MCF 10A (cell line): ENCODE measurements at regions not wholly inside any gene's neighbourhood (a gene's known extent, or its start where the extent isn't known, plus 50 kb on each side); places are given as distances from the start of the nearest gene placed in this dataset.

Experiments used
- BruUV-seq: library from RNA; stranded (reverse); fragments of 400-500 nt; replicated peaks from 2 replicates; lab custom pipeline; 2021; lab: Mats Ljungman, UMichigan
- CTCF ChIA-PET: fragments of 300-600 bp; sonication (Branson Sonifier 250); formaldehyde crosslinking; extraction: SDS; loops from one replicate; lab custom pipeline; 2021; ENCODE audit warnings: antibody characterized with exemption, inconsistent platforms; lab: Yijun Ruan, JAX
- POLR2A ChIA-PET: fragments of 300-600, 350-650 bp; sonication (Branson Sonifier 250); formaldehyde crosslinking; extraction: SDS; loops from one replicate; lab custom pipeline; 2020; ENCODE audit warnings: antibody characterized with exemption, inconsistent platforms; lab: Yijun Ruan, JAX
- DNase-seq: peaks from one replicate; pipeline ENCODE4 v3.0.0-alpha.2; 2018; ENCODE audit not compliant: unreplicated experiment
- H3K27ac Mint-ChIP-seq: one replicate; pipeline ENCODE4 v1.8.0; 2022; ENCODE audit warnings: mild to moderate bottlenecking, low read depth, mixed read lengths; ENCODE audit not compliant: unreplicated experiment
- H3K27me3 Mint-ChIP-seq: one replicate; pipeline ENCODE4 v1.8.0; 2022; ENCODE audit warnings: mixed read lengths; ENCODE audit not compliant: insufficient read depth, unreplicated experiment
- H3K36me3 Mint-ChIP-seq: one replicate; pipeline ENCODE4 v1.8.0; 2022; ENCODE audit warnings: mild to moderate bottlenecking, moderate library complexity, mixed read lengths; ENCODE audit not compliant: insufficient read depth, unreplicated experiment
- H3K4me1 Mint-ChIP-seq: one replicate; pipeline ENCODE4 v1.8.0; 2022; ENCODE audit warnings: mixed read lengths; ENCODE audit not compliant: insufficient read depth, unreplicated experiment
- H3K4me3 Mint-ChIP-seq: one replicate; pipeline ENCODE4 v1.8.0; 2022; ENCODE audit warnings: mild to moderate bottlenecking, moderate library complexity, mixed read lengths; ENCODE audit not compliant: unreplicated experiment
- H3K9me3 Mint-ChIP-seq: one replicate; pipeline ENCODE4 v1.8.0; 2022; ENCODE audit warnings: mixed read lengths; ENCODE audit not compliant: unreplicated experiment
- CTCF ChIP-seq: fragments of 200-600 bp; IDR thresholded peaks from one replicate; pipeline ENCODE4 v1.8.0; 2022; ENCODE audit warnings: antibody characterized with exemption, mild to moderate bottlenecking; ENCODE audit not compliant: unreplicated experiment
- intact Hi-C: fragments of 100-400 bp; cut with micrococcal nuclease; formaldehyde crosslinking; loops from 2 replicates; pipeline ENCODE4 v1.14.1; 2022

DNA sequence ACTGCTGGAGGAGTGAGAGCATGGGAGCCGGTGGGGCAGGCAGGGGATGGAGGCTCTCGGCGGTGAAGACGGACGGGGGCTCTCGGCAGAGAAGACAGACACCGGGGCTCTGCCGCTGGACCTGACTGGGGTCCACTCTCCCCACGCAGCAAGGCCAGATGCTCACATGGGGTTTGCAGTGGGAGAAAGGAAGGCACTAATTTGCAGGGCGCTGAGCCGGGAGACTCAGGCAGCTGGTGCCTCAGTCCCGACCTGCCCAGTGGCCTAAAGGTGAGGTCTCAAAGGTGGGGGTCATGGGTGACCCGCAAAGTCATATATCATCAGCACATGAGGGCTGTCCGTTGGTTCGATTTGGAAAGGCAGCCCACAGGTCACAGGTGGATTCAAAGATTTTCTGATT is 187.3 kb downstream of the ERMARD start:
- CTCF ChIA-PET, result no interaction called here
- H3K27ac Mint-ChIP-seq, result no peak overlapping the region

DNA sequence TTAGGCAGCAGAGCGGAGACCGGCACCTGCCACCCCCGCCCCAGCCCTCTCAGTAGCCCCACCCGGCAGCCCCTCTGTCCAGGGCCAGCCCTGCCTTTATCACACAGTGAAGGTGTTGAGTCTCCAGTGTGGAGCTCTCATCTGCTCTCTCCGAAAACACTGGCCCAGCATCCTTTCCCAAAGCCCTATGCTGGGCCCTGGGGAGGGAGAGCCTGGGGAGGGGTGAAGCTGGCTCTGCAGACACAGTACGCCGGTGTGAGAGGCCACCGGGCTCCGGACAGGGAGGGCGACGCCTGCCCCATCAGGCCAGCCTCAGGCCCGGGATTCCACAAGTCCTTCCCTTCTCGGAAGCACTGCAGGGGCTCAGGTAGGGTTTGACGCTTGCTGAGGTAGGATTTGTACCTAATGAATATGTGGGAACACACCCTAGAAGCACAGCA is 186.9 kb downstream of the ERMARD start:
- peaks cover 7% of the 10 kb centered on the region for H3K36me3 Mint-ChIP-seq
- ChIA-PET CTCF (no interaction called here), POLR2A (no interaction called here)
- H3K9me3 Mint-ChIP-seq, result peaks cover 1% of the 10 kb centered on the region
- TF ChIP-seq CTCF, result no peak
- H3K4me1 Mint-ChIP-seq, result no peaks in the 10 kb centered on the region
- BruUV-seq, result no TSS peak
- no peak for DNase-seq
- peaks cover 64% of the 10 kb centered on the region for H3K27me3 Mint-ChIP-seq
- H3K27ac Mint-ChIP-seq, result no peak overlapping the region
- intact Hi-C loops, result loop anchor here (10.0 kb wide), 1 partner anchor 103 kb away; no protein-coding TSS in a partner anchor
- H3K4me3 Mint-ChIP-seq, result no peak overlapping the region

More for the DNA sequence above, 187.3 kb downstream of the ERMARD start:
- Mint-ChIP-seq H3K4me1 (no peaks in the 10 kb centered on the region), H3K9me3 (peaks cover 6% of the 10 kb centered on the region), H3K4me3 (no peak overlapping the region), H3K27me3 (peaks cover 68% of the 10 kb centered on the region), H3K36me3 (peaks cover 7% of the 10 kb centered on the region)
- intact Hi-C loops, result loop anchor here (10.0 kb wide), 1 partner anchor 104 kb away; no protein-coding TSS in a partner anchor
- TF ChIP-seq CTCF, result no peak
- no TSS peak for BruUV-seq
- DNase-seq, result no peak
- POLR2A ChIA-PET, result no interaction called here

DNA sequence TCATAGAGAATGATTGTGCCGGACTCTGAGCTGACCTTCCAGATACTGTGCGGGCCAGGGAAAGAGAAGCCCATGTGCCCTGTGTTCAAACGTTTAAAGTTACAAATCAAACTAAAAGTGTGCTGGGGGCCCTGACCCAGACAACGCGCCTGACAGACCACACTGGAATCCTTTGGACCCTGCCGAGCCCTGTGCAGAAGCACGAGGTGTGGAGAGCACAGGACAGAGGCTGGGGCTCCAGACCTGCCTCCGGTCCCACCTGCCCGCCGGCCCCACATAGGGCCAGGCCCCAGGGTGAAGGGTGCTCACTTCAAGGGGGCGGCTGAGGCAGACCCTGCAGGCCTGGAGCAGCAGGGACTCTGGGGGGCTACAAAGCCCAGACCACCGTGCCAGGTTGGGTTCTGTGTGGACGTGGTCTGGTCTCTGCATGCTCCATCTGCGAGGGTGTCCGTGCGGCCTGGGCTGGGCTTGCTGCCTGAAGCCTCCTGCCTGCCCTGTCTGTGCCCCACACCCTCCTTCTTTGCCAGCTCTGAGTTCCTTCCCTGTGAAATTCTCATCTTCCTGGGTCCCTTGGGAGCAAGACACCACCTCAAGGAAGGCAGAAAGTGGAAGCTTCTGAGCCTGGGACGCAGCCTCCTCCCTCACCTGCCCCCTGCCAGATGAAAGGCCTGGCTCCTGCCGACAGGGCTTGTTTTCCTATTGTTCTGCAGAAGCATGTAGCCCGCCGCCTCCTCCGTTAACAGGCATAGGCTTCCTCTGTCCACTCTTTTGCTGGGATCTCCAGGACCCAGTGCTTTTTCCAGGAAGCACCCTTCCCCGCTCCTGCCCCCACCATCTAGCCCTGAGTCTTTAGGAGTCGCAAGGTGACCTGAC is 186.2 kb downstream of the ERMARD start:
- BruUV-seq, result no TSS peak
- H3K4me3 Mint-ChIP-seq, result no peak overlapping the region
- DNase-seq, result no peak
- ChIA-PET CTCF (no interaction called here), POLR2A (no interaction called here)
- intact Hi-C loops, result loop anchor here (10.0 kb wide), 1 partner anchor 103 kb away; no protein-coding TSS in a partner anchor
- H3K27me3 Mint-ChIP-seq, result peaks cover 57% of the 10 kb centered on the region
- no peak overlapping the region for H3K27ac Mint-ChIP-seq
- H3K36me3 Mint-ChIP-seq, result peaks cover 7% of the 10 kb centered on the region
- no peaks in the 10 kb centered on the region for H3K9me3 Mint-ChIP-seq
- TF ChIP-seq CTCF, result no peak
- H3K4me1 Mint-ChIP-seq, result no peaks in the 10 kb centered on the region

DNA sequence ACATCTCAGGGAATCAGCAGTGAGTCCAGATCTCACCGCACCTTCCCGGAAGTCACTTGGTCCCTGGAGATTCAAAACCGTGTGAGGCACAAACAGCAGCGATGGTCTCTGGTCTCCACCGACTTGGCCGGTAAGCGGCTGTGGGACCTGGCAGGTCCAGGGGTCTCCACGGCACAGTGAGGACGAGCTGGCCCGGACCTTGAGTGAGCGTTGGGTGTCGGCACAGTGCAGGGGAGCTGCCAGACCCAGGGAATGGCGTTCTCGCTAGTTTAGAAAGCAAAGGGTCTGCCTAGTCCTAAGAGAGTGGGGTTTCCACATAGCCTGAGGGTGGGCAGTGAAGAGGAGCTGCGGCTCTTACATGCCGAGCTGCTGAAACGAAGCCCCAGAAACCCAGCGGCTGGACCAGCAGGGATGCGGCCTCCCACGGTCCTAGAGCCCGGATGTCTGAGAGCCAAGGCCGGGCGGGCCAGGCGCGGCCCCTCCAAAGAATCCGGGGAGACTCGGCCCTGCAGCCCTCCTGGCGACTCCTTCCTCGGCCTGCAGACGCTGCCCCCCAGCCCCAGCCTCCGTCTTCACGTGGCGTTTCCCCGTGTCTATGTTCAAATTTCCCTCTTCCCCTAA is 185.0 kb downstream of the ERMARD start:
- Mint-ChIP-seq H3K4me1 (no peaks in the 10 kb centered on the region), H3K27me3 (peaks cover 46% of the 10 kb centered on the region), H3K27ac (no peak overlapping the region), H3K36me3 (peaks cover 7% of the 10 kb centered on the region), H3K4me3 (no peak overlapping the region), H3K9me3 (no peaks in the 10 kb centered on the region)
- intact Hi-C loops, result loop anchor here (10.0 kb wide), 1 partner anchor 102 kb away; no protein-coding TSS in a partner anchor
- TF ChIP-seq CTCF, result no peak
- CTCF ChIA-PET, result no interaction called here
- POLR2A ChIA-PET, result no interaction called here
- BruUV-seq, result no TSS peak
- DNase-seq, result no peak
